ENCODE measurements at regions not wholly inside any gene's neighbourhood (a gene's known extent, or its start where the extent isn't known, plus 50 kb on each side); places are given as distances from the start of the nearest gene placed in this dataset.

DNA sequence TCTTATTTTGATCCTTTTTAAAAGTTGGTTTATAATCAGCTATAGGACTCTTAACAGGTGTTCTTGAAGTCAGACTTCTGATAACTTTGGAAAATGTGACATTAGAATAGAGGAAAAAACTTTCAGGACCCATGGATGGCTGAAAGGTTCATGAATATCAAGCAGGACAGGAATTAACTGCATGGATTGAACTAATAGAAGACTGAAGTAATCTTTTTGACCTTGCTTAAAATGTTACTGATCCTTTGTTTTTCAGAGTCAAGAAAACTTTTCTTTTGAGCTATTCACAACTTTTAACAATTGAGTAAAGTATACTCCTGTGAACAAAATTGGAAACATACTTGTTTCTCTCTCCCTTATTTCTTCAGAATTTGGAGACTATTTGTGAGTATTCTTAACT is 79.2 kb downstream of the PLK2 start:
- H3K9ac ChIP-seq (ENCODE audit: control insufficient read depth, extremely low read depth, insufficient read depth, low read length), result no peak overlapping the region
- no peaks in the 10 kb centered on the region for H3K27me3 ChIP-seq (ENCODE audit: control insufficient read depth, extremely low read depth, insufficient read depth, low read length)
- peaks cover 1% of the 10 kb centered on the region for H3K9me3 ChIP-seq (ENCODE audit: control insufficient read depth, low read depth, low read length)
- no peaks in the 10 kb centered on the region for H3K9me1 ChIP-seq (ENCODE audit: control insufficient read depth, extremely low read depth, insufficient read depth, low read length)
- H3K36me3 ChIP-seq (ENCODE audit: control insufficient read depth in 2 of 2, extremely low read depth in 1 of 2, insufficient read depth in 2 of 2, low read length in 2 of 2), result no peaks in the 10 kb centered on the region
- no peaks in the 10 kb centered on the region for H3K4me1 ChIP-seq (ENCODE audit: control insufficient read depth, extremely low read depth, insufficient read depth, low read length)
- DNase-seq (ENCODE audit: low read depth, low spot score) (no peak), FAIRE-seq (no peak)
- H3K4me3 ChIP-seq (ENCODE audit: control insufficient read depth in 2 of 3, extremely low read depth in 1 of 3, insufficient read depth in 2 of 3, low read depth in 1 of 3, low read length in 3 of 3), result no peak overlapping the region
- TF ChIP-seq, protein P1, sequence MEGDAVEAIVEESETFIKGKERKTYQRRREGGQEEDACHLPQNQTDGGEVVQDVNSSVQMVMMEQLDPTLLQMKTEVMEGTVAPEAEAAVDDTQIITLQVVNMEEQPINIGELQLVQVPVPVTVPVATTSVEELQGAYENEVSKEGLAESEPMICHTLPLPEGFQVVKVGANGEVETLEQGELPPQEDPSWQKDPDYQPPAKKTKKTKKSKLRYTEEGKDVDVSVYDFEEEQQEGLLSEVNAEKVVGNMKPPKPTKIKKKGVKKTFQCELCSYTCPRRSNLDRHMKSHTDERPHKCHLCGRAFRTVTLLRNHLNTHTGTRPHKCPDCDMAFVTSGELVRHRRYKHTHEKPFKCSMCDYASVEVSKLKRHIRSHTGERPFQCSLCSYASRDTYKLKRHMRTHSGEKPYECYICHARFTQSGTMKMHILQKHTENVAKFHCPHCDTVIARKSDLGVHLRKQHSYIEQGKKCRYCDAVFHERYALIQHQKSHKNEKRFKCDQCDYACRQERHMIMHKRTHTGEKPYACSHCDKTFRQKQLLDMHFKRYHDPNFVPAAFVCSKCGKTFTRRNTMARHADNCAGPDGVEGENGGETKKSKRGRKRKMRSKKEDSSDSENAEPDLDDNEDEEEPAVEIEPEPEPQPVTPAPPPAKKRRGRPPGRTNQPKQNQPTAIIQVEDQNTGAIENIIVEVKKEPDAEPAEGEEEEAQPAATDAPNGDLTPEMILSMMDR (optimal IDR thresholded peaks at IDR 0.05 in 1 of 3, IDR thresholded peaks at IDR 0.05 in 1 of 3, conservative IDR thresholded peaks at IDR 0.05 in 1 of 3; ENCODE audit: extremely low read depth in 1 of 3, insufficient read depth in 2 of 3, low read length in 3 of 3), result no peak
- no peak for TF ChIP-seq EZH2 (IDR thresholded peaks at IDR 0.05; ENCODE audit: low read length)
- no peak overlapping the region for H3K4me2 ChIP-seq (ENCODE audit: control insufficient read depth, extremely low read depth, insufficient read depth, low read depth, low read length)
- no peaks in the 10 kb centered on the region for H3K79me2 ChIP-seq (ENCODE audit: control insufficient read depth, insufficient read depth, low read length)
- H2AFZ ChIP-seq (ENCODE audit: control insufficient read depth, low read length), result no peak overlapping the region
- no peaks in the 10 kb centered on the region for H4K20me1 ChIP-seq (ENCODE audit: control insufficient read depth, extremely low read depth, insufficient read depth, low read length)
- dilution Hi-C loops (cut with MboI; ENCODE audit: extremely low pct_ligation_motif_present, low sequenced_read_pairs), result no loop called here
- no peak overlapping the region for H3K27ac ChIP-seq (ENCODE audit: control insufficient read depth, insufficient read depth, low read length)

DNA sequence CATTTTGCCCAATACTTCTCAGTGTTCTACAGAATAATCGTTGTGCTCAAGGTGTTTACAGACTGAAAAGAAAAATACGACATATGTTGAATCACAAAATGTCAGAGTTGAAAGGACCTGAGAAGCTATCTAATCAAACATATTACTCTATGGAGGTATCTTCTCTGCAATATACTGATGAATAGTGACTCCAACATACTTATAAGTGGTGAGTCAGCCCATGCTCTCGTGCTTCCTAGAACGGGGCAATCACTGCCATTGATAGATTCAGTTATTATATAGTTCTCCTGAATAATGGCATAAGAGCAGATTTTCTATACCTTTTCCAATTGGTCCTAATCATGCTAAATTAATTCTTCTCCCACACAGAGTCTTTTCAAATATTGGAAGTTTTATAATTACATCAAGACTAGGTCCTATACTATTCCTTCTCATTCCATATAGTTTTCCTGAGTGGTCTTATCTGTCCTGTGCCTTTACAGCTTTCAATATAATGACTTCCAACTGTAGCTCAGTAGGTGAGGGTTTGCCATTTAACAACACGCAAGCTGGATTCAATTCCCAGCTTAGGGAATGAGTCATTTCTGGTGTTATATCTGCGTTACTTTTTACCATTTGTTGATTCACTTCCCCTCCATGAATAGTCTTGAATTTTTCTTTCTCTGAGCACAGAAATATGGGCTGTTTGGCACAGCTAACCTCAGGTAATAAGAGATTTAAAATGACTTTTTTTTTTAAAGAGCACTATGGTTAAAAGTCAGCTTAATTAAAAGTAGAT is 81.1 kb downstream of the PLK2 start:
- Histone ChIP-seq H3K27ac (ENCODE audit: control insufficient read depth, insufficient read depth, low read length) (no peak overlapping the region), H3K79me2 (ENCODE audit: control insufficient read depth, insufficient read depth, low read length) (no peaks in the 10 kb centered on the region), H2AFZ (ENCODE audit: control insufficient read depth, low read length) (no peak overlapping the region), H3K27me3 (ENCODE audit: control insufficient read depth, extremely low read depth, insufficient read depth, low read length) (no peaks in the 10 kb centered on the region), H3K9ac (ENCODE audit: control insufficient read depth, extremely low read depth, insufficient read depth, low read length) (no peak overlapping the region), H3K9me3 (ENCODE audit: control insufficient read depth, low read depth, low read length) (peaks cover 1% of the 10 kb centered on the region), H3K4me2 (ENCODE audit: control insufficient read depth, extremely low read depth, insufficient read depth, low read depth, low read length) (no peak overlapping the region), H4K20me1 (ENCODE audit: control insufficient read depth, extremely low read depth, insufficient read depth, low read length) (no peaks in the 10 kb centered on the region), H3K4me1 (ENCODE audit: control insufficient read depth, extremely low read depth, insufficient read depth, low read length) (no peaks in the 10 kb centered on the region), H3K4me3 (ENCODE audit: control insufficient read depth in 2 of 3, extremely low read depth in 1 of 3, insufficient read depth in 2 of 3, low read depth in 1 of 3, low read length in 3 of 3) (no peak overlapping the region), H3K9me1 (ENCODE audit: control insufficient read depth, extremely low read depth, insufficient read depth, low read length) (no peaks in the 10 kb centered on the region), H3K36me3 (ENCODE audit: control insufficient read depth in 2 of 2, extremely low read depth in 1 of 2, insufficient read depth in 2 of 2, low read length in 2 of 2) (no peaks in the 10 kb centered on the region)
- dilution Hi-C loops (cut with MboI; ENCODE audit: extremely low pct_ligation_motif_present, low sequenced_read_pairs), result no loop called here
- DNase-seq (ENCODE audit: low read depth, low spot score), result no peak
- TF ChIP-seq EZH2 (IDR thresholded peaks at IDR 0.05; ENCODE audit: low read length), result no peak
- TF ChIP-seq, protein P1 (optimal IDR thresholded peaks at IDR 0.05 in 1 of 3, IDR thresholded peaks at IDR 0.05 in 1 of 3, conservative IDR thresholded peaks at IDR 0.05 in 1 of 3; ENCODE audit: extremely low read depth in 1 of 3, insufficient read depth in 2 of 3, low read length in 3 of 3), result no peak
- no peak for FAIRE-seq
